ENCODE measurements at regions not wholly inside any gene's neighbourhood (a gene's known extent, or its start where the extent isn't known, plus 50 kb on each side); places are given as distances from the start of the nearest gene placed in this dataset.
A peak's percentile ranks its signal among the peaks of the same experiment; 100 is the strongest.

- no peak for DNase-seq (ENCODE audit: low read depth)
Measured at GRCh38 chr12:42677461-42677860, 87.9 kb upstream of the PRICKLE1 start.

DNA sequence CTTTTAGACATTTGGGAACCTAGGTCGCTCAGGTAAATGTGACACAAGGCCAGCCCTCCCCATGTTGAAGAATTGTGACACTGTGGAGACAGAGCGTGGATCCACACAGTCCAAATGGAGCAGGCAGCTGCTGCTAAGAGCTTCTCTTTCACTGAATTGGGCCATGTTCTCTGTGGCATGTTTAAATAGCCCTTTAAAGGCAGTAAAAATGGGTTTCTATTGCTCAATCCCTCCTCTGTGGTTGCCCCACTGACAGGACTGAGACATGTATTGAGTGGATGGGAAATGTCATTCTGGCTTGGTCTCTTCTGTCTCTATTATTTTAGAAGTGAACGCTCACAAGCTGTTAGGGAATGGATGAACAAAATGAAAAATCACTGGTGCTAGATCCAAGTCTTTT, 84.0 kb upstream of the PRICKLE1 start:
- DNase-seq (ENCODE audit: low read depth), result peak; percentile 22

GRCh38 chr12:42670719-42671118, 81.2 kb upstream of the PRICKLE1 start:
- no peak for DNase-seq (ENCODE audit: low read depth)

GRCh38 chr12:42669553-42669952, 80.0 kb upstream of the PRICKLE1 start:
- DNase-seq (ENCODE audit: low read depth), result peak; percentile 43

- no peak for DNase-seq (ENCODE audit: low read depth)
Measured at GRCh38 chr12:42666671-42667243, 77.2 kb upstream of the PRICKLE1 start.

- no peak for DNase-seq (ENCODE audit: low read depth)
Measured at GRCh38 chr12:42663621-42664020, 74.1 kb upstream of the PRICKLE1 start.

- DNase-seq (ENCODE audit: low read depth), result no peak
Measured at GRCh38 chr12:42660968-42661937, 71.7 kb upstream of the PRICKLE1 start.

DNA sequence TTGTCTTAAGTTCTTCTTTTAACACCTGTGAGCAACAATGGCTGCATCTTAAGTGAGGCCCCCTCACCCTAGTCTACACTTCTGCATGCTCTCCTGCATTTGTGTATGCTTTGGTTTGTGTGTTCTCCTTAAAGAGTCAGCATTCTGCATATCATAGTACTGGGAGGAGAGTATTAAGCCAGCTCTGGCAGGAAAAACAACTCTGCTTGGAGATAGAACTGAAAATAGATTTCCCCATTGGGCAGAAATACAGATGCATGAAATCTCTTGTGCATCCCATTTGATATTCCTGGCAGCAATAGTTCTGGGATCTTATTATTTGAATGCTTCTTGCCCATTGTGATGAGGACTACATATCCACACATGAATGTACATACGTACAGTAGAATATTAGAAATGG, 70.6 kb upstream of the PRICKLE1 start:
- DNase-seq (ENCODE audit: low read depth), result no peak

- no peak for DNase-seq (ENCODE audit: low read depth)
Measured at GRCh38 chr12:42652048-42652447, 62.5 kb upstream of the PRICKLE1 start.

GRCh38 chr12:42648061-42648460, 58.5 kb upstream of the PRICKLE1 start:
- no peak for DNase-seq (ENCODE audit: low read depth)

DNA sequence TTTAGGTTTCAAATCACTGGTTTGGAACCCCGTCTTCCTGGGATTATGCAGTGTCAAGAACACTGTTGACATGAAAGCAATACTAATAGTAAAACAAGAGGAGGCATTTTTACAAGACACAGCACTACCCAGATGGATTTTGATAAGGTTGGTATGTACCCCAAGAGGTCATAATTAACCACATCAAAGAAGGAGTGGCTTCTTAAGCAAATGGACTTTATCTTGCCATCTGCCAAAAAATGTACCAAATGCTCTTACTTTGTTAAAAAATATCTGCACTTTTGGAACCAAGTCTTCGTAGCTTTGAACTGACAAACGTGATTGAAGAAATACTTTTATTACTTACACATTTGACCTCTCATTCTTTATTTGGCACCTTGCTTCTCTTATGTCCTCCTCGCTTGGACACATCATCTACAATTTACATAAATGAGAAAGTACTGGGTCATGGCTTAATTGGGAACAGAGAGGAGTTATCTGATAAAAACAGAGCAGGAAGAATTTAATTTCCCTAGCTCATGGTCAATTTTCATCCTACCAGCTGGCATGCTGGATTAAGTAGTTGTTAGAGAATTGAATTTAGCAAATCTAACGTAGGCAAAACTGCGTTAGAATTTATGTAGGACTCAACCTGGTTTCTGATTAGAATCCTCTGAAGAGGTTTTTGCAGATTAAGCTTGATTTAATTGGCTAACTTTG, 54.5 kb upstream of the PRICKLE1 start:
- peak; percentile 11 for DNase-seq (ENCODE audit: low read depth)

GRCh38 chr12:42641221-42641885, 51.8 kb upstream of the PRICKLE1 start:
- DNase-seq (ENCODE audit: low read depth), result no peak

GRCh38 chr12:42640391-42640790, 50.8 kb upstream of the PRICKLE1 start:
- no peak for DNase-seq (ENCODE audit: low read depth)

GRCh38 chr12:42639556-42639955, 50.0 kb upstream of the PRICKLE1 start:
- no peak for DNase-seq (ENCODE audit: low read depth)
